Liver (tissue), 8 donors: ENCODE measurements at regions not wholly inside any gene's neighbourhood (a gene's known extent, or its start where the extent isn't known, plus 50 kb on each side); places are given as distances from the start of the nearest gene placed in this dataset.

Source experiments
- DNase-seq: peaks from one replicate; pipeline ENCODE4 v3.0.0-alpha.2; 2017; ENCODE audit warnings: low spot score
- H3K27ac ChIP-seq, 2 donors: one replicate each; pipeline ENCODE4 v1.7.0; 2013; ENCODE audit warnings: inconsistent platforms in 2 of 2, low read length in 2 of 2, control low read depth in 1 of 2, low read depth in 1 of 2, mild to moderate bottlenecking in 1 of 2
- H3K27me3 ChIP-seq, 4 donors: one replicate each; pipeline versions ENCODE4 v1.6.1 to v1.7.0; 2013; ENCODE audit warnings: low read length in 3 of 4, inconsistent platforms in 1 of 4, mild to moderate bottlenecking in 1 of 4, moderate library complexity in 1 of 4; ENCODE audit not compliant: control insufficient read depth in 4 of 4, insufficient read depth in 4 of 4
- H3K36me3 ChIP-seq, 4 donors: one replicate each; pipeline versions ENCODE4 v1.6.1 to v1.7.0; 2013; ENCODE audit warnings: low read length in 3 of 4, mild to moderate bottlenecking in 3 of 4, low read depth in 1 of 4, moderate library complexity in 1 of 4; ENCODE audit not compliant: control insufficient read depth in 4 of 4, insufficient read depth in 3 of 4
- H3K4me1 ChIP-seq, 4 donors: one replicate each; pipeline versions ENCODE4 v1.6.1 to v1.7.0; 2013; ENCODE audit warnings: low read length in 3 of 4, mild to moderate bottlenecking in 3 of 4, moderate library complexity in 1 of 4; ENCODE audit not compliant: control insufficient read depth in 4 of 4, insufficient read depth in 4 of 4
- H3K4me3 ChIP-seq, 3 donors: one replicate each; pipeline versions ENCODE4 v1.6.1 to v1.7.0; 2013; ENCODE audit warnings: low read length in 3 of 3, control low read depth in 1 of 3, low read depth in 1 of 3, mild to moderate bottlenecking in 1 of 3
- H3K9ac ChIP-seq, 2 donors: one replicate each; pipeline ENCODE4 v1.7.0; 2013; ENCODE audit warnings: low read length in 2 of 2, mild to moderate bottlenecking in 2 of 2, moderate library complexity in 2 of 2, control low read depth in 1 of 2, low read depth in 1 of 2
- H3K9me3 ChIP-seq, 4 donors: one replicate each; pipeline versions ENCODE4 v1.6.1 to v1.7.0; 2013; ENCODE audit warnings: low read length in 3 of 4; ENCODE audit not compliant: control insufficient read depth in 4 of 4
- ATF3 ChIP-seq: IDR thresholded peaks from 2 replicates; pipeline ENCODE4 v1.6.1; 2016; ENCODE audit warnings: antibody characterized with exemption
- CTCF ChIP-seq: fragments of 150-350 bp; IDR thresholded peaks from 2 replicates; pipeline ENCODE4 v1.5.1; 2017; ENCODE audit warnings: improper control_type of control experiment, low read depth, low read length; ENCODE audit not compliant: missing input control
- FOXA1 ChIP-seq: IDR thresholded peaks from 2 replicates; pipeline ENCODE4 v1.6.1; 2016; ENCODE audit warnings: antibody characterized with exemption
- GABPA ChIP-seq, 2 donors: IDR thresholded peaks in 1 of 2; conservative IDR thresholded peaks in 1 of 2; 2 replicates each; pipeline ENCODE4 v1.6.1; 2016; ENCODE audit warnings: antibody characterized with exemption in 2 of 2, mild to moderate bottlenecking in 1 of 2, moderate library complexity in 1 of 2
- JUND ChIP-seq, 2 donors: IDR thresholded peaks; 2 replicates each; pipeline ENCODE4 v1.6.1; 2016; ENCODE audit warnings: antibody characterized with exemption in 2 of 2
- MAX ChIP-seq: IDR thresholded peaks from 2 replicates; pipeline ENCODE4 v1.6.1; 2016; ENCODE audit warnings: antibody characterized with exemption
- NR2F2 ChIP-seq: IDR thresholded peaks from 2 replicates; pipeline ENCODE4 v1.6.1; 2016; ENCODE audit warnings: antibody characterized with exemption
- RAD21 ChIP-seq, 2 donors: IDR thresholded peaks; 2 replicates each; pipeline ENCODE4 v1.6.1; 2016; ENCODE audit warnings: antibody characterized with exemption in 2 of 2, mild to moderate bottlenecking in 2 of 2
- REST ChIP-seq: IDR thresholded peaks from 2 replicates; pipeline ENCODE4 v1.6.1; 2016; ENCODE audit warnings: antibody characterized with exemption, mild to moderate bottlenecking
- RXRA ChIP-seq, 2 donors: IDR thresholded peaks; 2 replicates each; pipeline ENCODE4 v1.6.1; 2017 to 2018; ENCODE audit warnings: antibody characterized with exemption in 2 of 2, mild to moderate bottlenecking in 1 of 2
- WGBS: extraction: QIAGEN DNeasy Blood & Tissue Kit; methylation state at CpG from one replicate; pipeline ENCODE4 v1.1.7; 2013; 5-methylcytosine and 5-hydroxymethylcytosine counted together
- donor health status: healthy.
- donor health status: healthy.
- donor health status: healthy.
- donor health status: healthy.
- donor health status: healthy.

GRCh38 chr1:232377494-232377770 lies 252.5 kb downstream of the SIPA1L2 start:
- 82% methylated on average over 3 of the region's 3 CpGs for WGBS
- DNase-seq, result no peak
- H3K27ac ChIP-seq, result no peak overlapping the region

GRCh38 chr1:232376632-232377493 lies 253.1 kb downstream of the SIPA1L2 start:
- WGBS, result 87% methylated on average over 16 of the region's 16 CpGs
- no peaks in the 10 kb centered on the region for H3K9me3 ChIP-seq
- TF ChIP-seq RXRA (IDR thresholded peaks at IDR 0.05) (no peak), NR2F2 (peak; percentile 17)
- H3K4me3 ChIP-seq, result no peak overlapping the region
- no peak overlapping the region for H3K9ac ChIP-seq
- H3K27ac ChIP-seq, result no peak overlapping the region
- H3K27me3 ChIP-seq, result no peaks in the 10 kb centered on the region
- H3K4me1 ChIP-seq, result no peaks in the 10 kb centered on the region
- no peak for DNase-seq
- H3K36me3 ChIP-seq, result no peaks in the 10 kb centered on the region

More at GRCh38 chr1:232377494-232377770, 252.5 kb downstream of the SIPA1L2 start:
- no peaks in the 10 kb centered on the region for H3K4me1 ChIP-seq
- H3K27me3 ChIP-seq, result no peaks in the 10 kb centered on the region
- no peak overlapping the region for H3K9ac ChIP-seq
- TF ChIP-seq REST (no peak), JUND (IDR thresholded peaks at IDR 0.05) (peak in 1 of 2 donors; percentile 40)
- no peaks in the 10 kb centered on the region for H3K9me3 ChIP-seq
- no peak overlapping the region for H3K4me3 ChIP-seq
- H3K36me3 ChIP-seq, result no peaks in the 10 kb centered on the region

- TF ChIP-seq MAX (no peak), ATF3 (no peak), RXRA (IDR thresholded peaks at IDR 0.05) (no peak), FOXA1 (no peak), RAD21 (IDR thresholded peaks at IDR 0.05) (no peak), CTCF (no peak), REST (no peak), GABPA (IDR thresholded peaks at IDR 0.05 in 1 of 2, conservative IDR thresholded peaks at IDR 0.05 in 1 of 2) (no peak)
- 90% methylated on average over 11 of the region's 11 CpGs for WGBS
- no peak overlapping the region for H3K27ac ChIP-seq
- H3K9me3 ChIP-seq, result no peaks in the 10 kb centered on the region
- no peaks in the 10 kb centered on the region for H3K36me3 ChIP-seq
- DNase-seq, result no peak
- H3K4me1 ChIP-seq, result no peaks in the 10 kb centered on the region
- no peaks in the 10 kb centered on the region for H3K27me3 ChIP-seq
- H3K9ac ChIP-seq, result no peak overlapping the region
- no peak overlapping the region for H3K4me3 ChIP-seq
These were observed 257.0 kb downstream of the SIPA1L2 start for GRCh38 chr1:232372841-232373440.
